ENCODE measurements at regions not wholly inside any gene's neighbourhood (a gene's known extent, or its start where the extent isn't known, plus 50 kb on each side); places are given as distances from the start of the nearest gene placed in this dataset.

DNA sequence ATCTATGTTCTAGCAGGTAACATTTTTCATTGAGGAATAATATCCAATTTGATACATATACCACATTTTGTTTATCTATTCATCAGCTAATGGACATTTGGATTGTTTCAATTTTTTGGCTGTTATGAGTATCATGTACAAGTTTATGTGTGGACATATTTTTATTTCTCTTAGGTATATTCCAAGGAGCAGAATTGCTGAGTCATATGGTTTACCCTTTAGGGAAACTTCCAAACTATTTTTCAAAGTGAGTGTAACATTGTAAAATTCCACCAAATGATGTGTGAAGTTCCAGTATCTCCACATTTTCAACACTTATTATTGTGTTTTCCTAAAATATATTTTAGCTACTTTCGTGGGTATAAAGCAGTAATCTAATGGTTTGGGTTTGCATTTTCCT, 1789.9 kb downstream of the MRPL39 start:
- no peak for TF ChIP-seq GATA3 (IDR thresholded peaks at IDR 0.05; ENCODE audit: low read depth, low read length)
- no peak for TF ChIP-seq GATA2 (IDR thresholded peaks at IDR 0.05; ENCODE audit: low read depth, low read length)
